ENCODE measurements at regions not wholly inside any gene's neighbourhood (a gene's known extent, or its start where the extent isn't known, plus 50 kb on each side); places are given as distances from the start of the nearest gene placed in this dataset.
"Not testable (repeated sequence)": the region's sequence is repeated elsewhere in the genome, so short reads cannot be mapped to it uniquely, and the experiment has no call there.

- TF ChIP-seq EP300 (conservative IDR thresholded peaks at IDR 0.05; ENCODE audit: poor library complexity, severe bottlenecking); CTCF (IDR thresholded peaks at IDR 0.05; ENCODE audit: poor library complexity, severe bottlenecking); POLR2AphosphoS5 (IDR thresholded peaks at IDR 0.05); RAD21 (conservative IDR thresholded peaks at IDR 0.05); EZH2 (IDR thresholded peaks at IDR 0.05; ENCODE audit: borderline replicate concordance, insufficient read depth, low read length, poor library complexity, severe bottlenecking): not testable (repeated sequence)
Observed at GRCh38 chr6:94137178-94137577, 717.8 kb upstream of the EPHA7 start.

Data from neural cell (in vitro differentiated cells).